Heart right ventricle (tissue), 16 donors: ENCODE measurements at regions not wholly inside any gene's neighbourhood (a gene's known extent, or its start where the extent isn't known, plus 50 kb on each side); places are given as distances from the start of the nearest gene placed in this dataset.

Experiments
- ATAC-seq, 8 donors: fragments of 200-7000 bp; cut with Tn5 transposase; one replicate each; pipeline ENCODE4 v1.9.1; 2020; ENCODE audit warnings: mild to moderate bottlenecking in 8 of 8, moderate library complexity in 8 of 8, moderate number of reproducible peaks in 1 of 8
- DNase-seq, 2 donors: peaks; one replicate each; pipeline ENCODE4 v3.0.0-alpha.2; 2020
- H3K27ac ChIP-seq, 10 donors: fragments of 200-600 bp; sonication (generic) in 2 of 10; one replicate each; pipeline versions ENCODE4 v1.5.0 to v1.8.0; 2020 to 2022; ENCODE audit warnings: mild to moderate bottlenecking in 3 of 10
- H3K27me3 ChIP-seq, 7 donors: fragments of 200-600 bp; one replicate each; pipeline ENCODE4 v1.8.0; 2021 to 2022; ENCODE audit warnings: mild to moderate bottlenecking in 2 of 7
- H3K36me3 ChIP-seq, 9 donors: fragments of 200-600 bp; sonication (generic) in 1 of 9; one replicate each; pipeline versions ENCODE4 v1.5.0 to v1.8.0; 2020 to 2022; ENCODE audit warnings: mild to moderate bottlenecking in 2 of 9
- H3K4me1 ChIP-seq, 9 donors: fragments of 200-600 bp; sonication (generic) in 1 of 9; one replicate each; pipeline versions ENCODE4 v1.5.0 to v1.8.0; 2020 to 2022; ENCODE audit warnings: mild to moderate bottlenecking in 4 of 9
- H3K4me3 ChIP-seq, 10 donors: fragments of 200-600 bp; sonication (generic) in 2 of 10; one replicate each; pipeline versions ENCODE4 v1.5.0 to v1.8.0; 2020 to 2022; ENCODE audit warnings: mild to moderate bottlenecking in 7 of 10, moderate library complexity in 2 of 10
- H3K9me3 ChIP-seq, 11 donors: fragments of 200-600 bp in 10 of 11; sonication (generic) in 2 of 11; one replicate each; pipeline versions ENCODE4 v1.5.0 to v1.8.0; 2013 to 2022; ENCODE audit warnings: mild to moderate bottlenecking in 2 of 11, control low read depth in 1 of 11, moderate library complexity in 1 of 11
- CTCF ChIP-seq, 9 donors: fragments of 200-600 bp; sonication (generic) in 2 of 9; IDR thresholded peaks; one replicate each; pipeline versions ENCODE4 v1.5.0 to v1.8.0; 2021 to 2022; ENCODE audit warnings: antibody characterized with exemption in 9 of 9, mild to moderate bottlenecking in 5 of 9, moderate library complexity in 1 of 9
- WGBS, 2 donors: extraction: QIAGEN DNeasy Blood & Tissue Kit; methylation state at CpG; one replicate each; pipeline ENCODE4 v1.1.7; 2013; ENCODE audit warnings: inconsistent platforms in 1 of 2; 5-methylcytosine and 5-hydroxymethylcytosine counted together
- intact Hi-C, 10 donors: fragments of 100-400 bp; cut with DNase I; formaldehyde crosslinking; loops; one replicate each; pipeline versions ENCODE4 v1.11.1 to v1.14.2; 2022
- donor health status: Arrhythmogenic right ventricular cardiomyopathy.
- donor health status: ischemic (EF 13 %, LVEDD 7.1; RV severe dilation, severe dysfunction).
- donor health status: healthy with polysubstance abuse.
- donor health status: DM: no; HTN: yes; CAD: no.
- donor health status: DM: no; HTN: no; CAD: no.
- donor health status: ischemic (EF 25% LVEDD 6.9; RV normal size, moderate dysfunction).
- donor health status: ischemic (EF 25% LVEDD 5.7; RV mildly dilated, moderate dysfunction).
- donor health status: healthy.
- donor health status: DM: yes; HTN: yes; CAD: no.
- donor health status: Ischemic cardiomyopathy.
- donor health status: ischemic (EF 35%, LVEDD 5.7; RV mildly dilated, moderate dysfunction).
- donor health status: nonischemic (EF 11% LVEDD 7.7; RV severe dilation, severe dysfunction).
- donor health status: DM: yes; HTN: yes; CAD: no.
- donor health status: PGD.
- donor health status: ischemic (EF 29% LVEDD 5.4; RV normal size, mild dysfunction).
- donor health status: nonischemic (EF 23%, LVEDD 6.1; RV moderate dilation, normal function).

GRCh38 chrX:122091571-122091970, 1044.2 kb downstream of the GLUD2 start:
- Histone ChIP-seq H3K27me3 (no peaks in the 10 kb centered on the region), H3K27ac (no peak overlapping the region), H3K4me3 (no peak overlapping the region), H3K9me3 (peaks cover 0 to 9% (median 0%) of the 10 kb centered on the region in 11 donors), H3K4me1 (no peaks in the 10 kb centered on the region), H3K36me3 (no peaks in the 10 kb centered on the region)
- intact Hi-C loops, result no loop called here
- ATAC-seq (no peak), DNase-seq (no peak)
- no peak for TF ChIP-seq CTCF (IDR thresholded peaks at IDR 0.05)

- no peaks in the 10 kb centered on the region for H3K27me3 ChIP-seq
- intact Hi-C loops, result no loop called here
- no peaks in the 10 kb centered on the region for H3K36me3 ChIP-seq
- no peak for ATAC-seq
- no peaks in the 10 kb centered on the region for H3K4me1 ChIP-seq
- peaks cover 0 to 17% (median 0%) of the 10 kb centered on the region in 11 donors for H3K9me3 ChIP-seq
- no peak for DNase-seq
- no peak overlapping the region for H3K4me3 ChIP-seq
- 79 to 87% methylated on average over 3 of the region's 3 CpGs for WGBS, 2 donors
- TF ChIP-seq CTCF (IDR thresholded peaks at IDR 0.05), result no peak
- no peak overlapping the region for H3K27ac ChIP-seq
Measured at GRCh38 chrX:122092360-122092759, 1045.0 kb downstream of the GLUD2 start.

GRCh38 chrX:122092978-122093377, 1045.6 kb downstream of the GLUD2 start:
- no peak for ATAC-seq
- H3K9me3 ChIP-seq, result peaks cover 0 to 21% (median 0%) of the 10 kb centered on the region in 11 donors
- TF ChIP-seq CTCF (IDR thresholded peaks at IDR 0.05), result peak in 1 of 9 donors; percentile 30
- no peak overlapping the region for H3K27ac ChIP-seq
- intact Hi-C loops, result no loop called here
- H3K4me3 ChIP-seq, result no peak overlapping the region
- DNase-seq, result no peak
- no peaks in the 10 kb centered on the region for H3K4me1 ChIP-seq
- H3K27me3 ChIP-seq, result no peaks in the 10 kb centered on the region
- 74 to 80% methylated on average over 2 of the region's 2 CpGs for WGBS, 2 donors
- no peaks in the 10 kb centered on the region for H3K36me3 ChIP-seq

GRCh38 chrX:122094611-122095010, 1047.2 kb downstream of the GLUD2 start:
- Histone ChIP-seq H3K27me3 (no peaks in the 10 kb centered on the region), H3K36me3 (no peaks in the 10 kb centered on the region), H3K9me3 (peaks cover 0 to 25% (median 0%) of the 10 kb centered on the region in 11 donors), H3K27ac (no peak overlapping the region), H3K4me1 (no peaks in the 10 kb centered on the region), H3K4me3 (no peak overlapping the region)
- DNase-seq (no peak), ATAC-seq (no peak)
- intact Hi-C loops, result no loop called here
- no peak for TF ChIP-seq CTCF (IDR thresholded peaks at IDR 0.05)

- WGBS, 2 donors, result 77 to 78% methylated on average over 3 of the region's 3 CpGs
- no peaks in the 10 kb centered on the region for H3K27me3 ChIP-seq
- no peaks in the 10 kb centered on the region for H3K4me1 ChIP-seq
- no peak for DNase-seq
- no peak for TF ChIP-seq CTCF (IDR thresholded peaks at IDR 0.05)
- ATAC-seq, result no peak
- no peak overlapping the region for H3K4me3 ChIP-seq
- H3K36me3 ChIP-seq, result no peaks in the 10 kb centered on the region
- H3K27ac ChIP-seq, result no peak overlapping the region
- intact Hi-C loops, result no loop called here
- peaks cover 0 to 7% (median 0%) of the 10 kb centered on the region in 11 donors for H3K9me3 ChIP-seq
Measured at GRCh38 chrX:122113376-122113775, 1066.0 kb downstream of the GLUD2 start.
